Esophagus (tissue), 2 donors: ENCODE measurements at regions not wholly inside any gene's neighbourhood (a gene's known extent, or its start where the extent isn't known, plus 50 kb on each side); places are given as distances from the start of the nearest gene placed in this dataset.

Source experiments
- H3K27ac ChIP-seq, 2 donors: one replicate each; pipeline ENCODE4 v1.5.1; 2013; ENCODE audit warnings: low read depth in 2 of 2, mild to moderate bottlenecking in 2 of 2, inconsistent platforms in 1 of 2, low read length in 1 of 2, moderate library complexity in 1 of 2
- H3K27me3 ChIP-seq, 2 donors: one replicate each; pipeline ENCODE4 v1.6.1; 2013; ENCODE audit warnings: low read length in 2 of 2, control low read depth in 1 of 2, mild to moderate bottlenecking in 1 of 2; ENCODE audit not compliant: insufficient read depth in 2 of 2, control insufficient read depth in 1 of 2
- H3K36me3 ChIP-seq, 2 donors: one replicate each; pipeline ENCODE4 v1.6.1; 2013; ENCODE audit warnings: low read length in 1 of 2; ENCODE audit not compliant: control insufficient read depth in 2 of 2, insufficient read depth in 2 of 2
- H3K4me1 ChIP-seq, 2 donors: one replicate each; pipeline ENCODE4 v1.6.1; 2013; ENCODE audit warnings: low read length in 1 of 2; ENCODE audit not compliant: control insufficient read depth in 2 of 2, insufficient read depth in 2 of 2
- H3K4me3 ChIP-seq, 2 donors: one replicate each; pipeline ENCODE4 v1.5.1; 2013; ENCODE audit warnings: low read length in 2 of 2, mild to moderate bottlenecking in 2 of 2, low read depth in 1 of 2, moderate library complexity in 1 of 2
- H3K9me3 ChIP-seq, 2 donors: one replicate each; pipeline ENCODE4 v1.6.1; 2013; ENCODE audit warnings: mild to moderate bottlenecking in 2 of 2, low read depth in 1 of 2, low read length in 1 of 2, moderate library complexity in 1 of 2; ENCODE audit not compliant: control insufficient read depth in 2 of 2, insufficient read depth in 1 of 2
- WGBS, 2 donors: extraction: QIAGEN DNeasy Blood & Tissue Kit; methylation state at CpG; one replicate each; pipeline ENCODE4 v1.1.7; 2013; 5-methylcytosine and 5-hydroxymethylcytosine counted together
- donor health status: healthy with polysubstance abuse.
- donor health status: Bipolar disorder and iron deficiency.

- WGBS, 2 donors = 89 to 94% methylated on average over 5 of the region's 5 CpGs
- Histone ChIP-seq H3K36me3 (no peaks in the 10 kb centered on the region), H3K27ac (no peak overlapping the region), H3K27me3 (peaks cover 0 to 4% of the 10 kb centered on the region in 2 donors), H3K4me3 (no peak overlapping the region), H3K9me3 (no peaks in the 10 kb centered on the region), H3K4me1 (no peaks in the 10 kb centered on the region)
Measured at GRCh38 chr2:157989227-157989626, 112.4 kb upstream of the UPP2 start.

- Histone ChIP-seq H3K9me3 (no peaks in the 10 kb centered on the region), H3K36me3 (no peaks in the 10 kb centered on the region), H3K4me3 (no peak overlapping the region), H3K27me3 (peaks cover 0 to 4% of the 10 kb centered on the region in 2 donors), H3K27ac (no peak overlapping the region), H3K4me1 (no peaks in the 10 kb centered on the region)
Measured at GRCh38 chr2:157986761-157987160, 110.6 kb upstream of the ACVR1 start.

- Histone ChIP-seq H3K36me3 (no peaks in the 10 kb centered on the region), H3K9me3 (peaks cover 0 to 3% of the 10 kb centered on the region in 2 donors), H3K27me3 (peaks cover 0 to 4% of the 10 kb centered on the region in 2 donors), H3K4me1 (no peaks in the 10 kb centered on the region), H3K27ac (no peak overlapping the region), H3K4me3 (no peak overlapping the region)
Measured at GRCh38 chr2:157984866-157985265, 108.7 kb upstream of the ACVR1 start.

GRCh38 chr2:157980020-157980419, 103.9 kb upstream of the ACVR1 start:
- peaks cover 0 to 3% of the 10 kb centered on the region in 2 donors for H3K9me3 ChIP-seq
- no peaks in the 10 kb centered on the region for H3K4me1 ChIP-seq
- H3K4me3 ChIP-seq = no peak overlapping the region
- WGBS, 2 donors = 85 to 86% methylated on average over 4 of the region's 4 CpGs
- no peak overlapping the region for H3K27ac ChIP-seq
- H3K27me3 ChIP-seq = peaks cover 0 to 4% of the 10 kb centered on the region in 2 donors
- no peaks in the 10 kb centered on the region for H3K36me3 ChIP-seq

GRCh38 chr2:157971702-157972101, 95.6 kb upstream of the ACVR1 start:
- Histone ChIP-seq H3K27ac (no peak overlapping the region), H3K27me3 (no peaks in the 10 kb centered on the region), H3K9me3 (no peaks in the 10 kb centered on the region), H3K36me3 (no peaks in the 10 kb centered on the region), H3K4me1 (no peaks in the 10 kb centered on the region), H3K4me3 (no peak overlapping the region)

GRCh38 chr2:157967856-157968255, 91.7 kb upstream of the ACVR1 start:
- 94 to 96% methylated on average over 21 of the region's 21 CpGs for WGBS, 2 donors
- no peaks in the 10 kb centered on the region for H3K36me3 ChIP-seq

GRCh38 chr2:157959249-157959648, 83.1 kb upstream of the ACVR1 start:
- H3K4me3 ChIP-seq = no peak overlapping the region
- no peaks in the 10 kb centered on the region for H3K27me3 ChIP-seq
- no peaks in the 10 kb centered on the region for H3K4me1 ChIP-seq
- H3K36me3 ChIP-seq = no peaks in the 10 kb centered on the region
- peaks cover 5 to 7% of the 10 kb centered on the region in 2 donors for H3K9me3 ChIP-seq
- H3K27ac ChIP-seq = no peak overlapping the region
- 85 to 88% methylated on average over 3 of the region's 3 CpGs for WGBS, 2 donors

More at GRCh38 chr2:157967856-157968255, 91.7 kb upstream of the ACVR1 start:
- H3K4me1 ChIP-seq = no peaks in the 10 kb centered on the region
- H3K9me3 ChIP-seq = no peaks in the 10 kb centered on the region
- no peak overlapping the region for H3K4me3 ChIP-seq
- H3K27me3 ChIP-seq = no peaks in the 10 kb centered on the region
- no peak overlapping the region for H3K27ac ChIP-seq

- Histone ChIP-seq H3K9me3 (peaks cover 5 to 7% of the 10 kb centered on the region in 2 donors), H3K36me3 (no peaks in the 10 kb centered on the region), H3K27ac (no peak overlapping the region), H3K4me3 (no peak overlapping the region), H3K27me3 (no peaks in the 10 kb centered on the region), H3K4me1 (no peaks in the 10 kb centered on the region)
- 61 to 73% methylated on average over 3 of the region's 3 CpGs for WGBS, 2 donors
Measured at GRCh38 chr2:157957596-157957995, 81.5 kb upstream of the ACVR1 start.

GRCh38 chr2:157952558-157952957, 76.4 kb upstream of the ACVR1 start:
- H3K4me3 ChIP-seq = no peak overlapping the region
- H3K4me1 ChIP-seq = no peaks in the 10 kb centered on the region
- 65 to 75% methylated on average over 4 of the region's 4 CpGs for WGBS, 2 donors
- no peaks in the 10 kb centered on the region for H3K36me3 ChIP-seq
- no peaks in the 10 kb centered on the region for H3K9me3 ChIP-seq
- peaks cover 0 to 2% of the 10 kb centered on the region in 2 donors for H3K27me3 ChIP-seq
- H3K27ac ChIP-seq = no peak overlapping the region

GRCh38 chr2:157948856-157949255, 72.7 kb upstream of the ACVR1 start:
- Histone ChIP-seq H3K27ac (no peak overlapping the region), H3K36me3 (no peaks in the 10 kb centered on the region), H3K27me3 (peaks cover 0 to 2% of the 10 kb centered on the region in 2 donors), H3K9me3 (no peaks in the 10 kb centered on the region), H3K4me1 (no peaks in the 10 kb centered on the region), H3K4me3 (no peak overlapping the region)
